ENCODE measurements at regions not wholly inside any gene's neighbourhood (a gene's known extent, or its start where the extent isn't known, plus 50 kb on each side); places are given as distances from the start of the nearest gene placed in this dataset.

DNA sequence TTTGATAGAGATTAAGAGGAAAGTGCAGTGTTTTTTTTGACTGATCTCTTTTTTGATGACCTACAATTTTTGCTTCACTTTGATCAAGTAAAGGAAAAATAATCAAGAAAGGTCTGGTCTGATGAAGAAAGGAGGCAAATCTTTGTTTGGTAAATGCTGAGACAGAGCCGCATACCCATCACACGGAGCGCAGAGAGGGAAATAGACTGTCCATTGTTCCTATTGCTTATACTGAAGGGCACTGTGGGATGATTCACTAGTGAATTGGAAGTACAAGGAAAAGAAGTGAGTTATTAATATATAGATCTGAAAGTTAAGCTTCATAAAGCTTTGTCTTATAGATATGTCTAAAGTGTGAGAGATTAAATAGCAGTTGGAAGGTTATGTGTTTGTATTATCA is 455.1 kb downstream of the PLCL1 start:
- intact Hi-C loops (cut with DNase I) = no loop called here
- Histone ChIP-seq H3K27me3 (no peaks in the 10 kb centered on the region), H3K4me1 (no peaks in the 10 kb centered on the region), H3K36me3 (no peaks in the 10 kb centered on the region), H3K4me3 (no peak overlapping the region), H3K9me3 (no peaks in the 10 kb centered on the region), H3K27ac (no peak overlapping the region)
- no peak for ATAC-seq
- TF ChIP-seq, protein P1, sequence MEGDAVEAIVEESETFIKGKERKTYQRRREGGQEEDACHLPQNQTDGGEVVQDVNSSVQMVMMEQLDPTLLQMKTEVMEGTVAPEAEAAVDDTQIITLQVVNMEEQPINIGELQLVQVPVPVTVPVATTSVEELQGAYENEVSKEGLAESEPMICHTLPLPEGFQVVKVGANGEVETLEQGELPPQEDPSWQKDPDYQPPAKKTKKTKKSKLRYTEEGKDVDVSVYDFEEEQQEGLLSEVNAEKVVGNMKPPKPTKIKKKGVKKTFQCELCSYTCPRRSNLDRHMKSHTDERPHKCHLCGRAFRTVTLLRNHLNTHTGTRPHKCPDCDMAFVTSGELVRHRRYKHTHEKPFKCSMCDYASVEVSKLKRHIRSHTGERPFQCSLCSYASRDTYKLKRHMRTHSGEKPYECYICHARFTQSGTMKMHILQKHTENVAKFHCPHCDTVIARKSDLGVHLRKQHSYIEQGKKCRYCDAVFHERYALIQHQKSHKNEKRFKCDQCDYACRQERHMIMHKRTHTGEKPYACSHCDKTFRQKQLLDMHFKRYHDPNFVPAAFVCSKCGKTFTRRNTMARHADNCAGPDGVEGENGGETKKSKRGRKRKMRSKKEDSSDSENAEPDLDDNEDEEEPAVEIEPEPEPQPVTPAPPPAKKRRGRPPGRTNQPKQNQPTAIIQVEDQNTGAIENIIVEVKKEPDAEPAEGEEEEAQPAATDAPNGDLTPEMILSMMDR (IDR thresholded peaks at IDR 0.05) = no peak
- DNase-seq = no peak

DNA sequence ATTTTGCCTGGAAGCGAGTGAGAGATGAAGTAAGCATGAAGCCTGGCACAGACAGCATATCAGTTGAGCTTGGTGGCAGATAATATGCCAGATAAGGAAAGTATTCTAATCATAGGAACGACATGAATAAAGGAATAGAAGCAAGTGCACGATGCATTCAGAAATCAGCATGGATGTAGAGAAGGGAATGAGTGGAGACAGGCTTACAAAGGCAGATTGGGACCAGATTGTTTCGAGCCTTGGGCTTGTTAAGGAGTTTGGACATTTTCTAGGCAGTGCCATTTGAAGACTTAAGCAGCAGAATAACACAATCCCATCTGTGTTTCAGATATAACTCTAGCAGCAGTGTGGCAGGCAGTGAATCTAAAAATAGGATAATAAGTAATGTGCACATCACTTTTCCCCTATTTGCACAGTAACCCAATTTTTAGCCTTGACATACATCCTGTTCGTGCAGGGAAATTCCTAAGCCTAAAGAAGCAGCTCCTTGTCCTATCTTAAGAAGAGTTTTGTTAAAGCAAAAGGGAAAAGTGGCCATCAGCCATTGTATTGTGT is 450.2 kb downstream of the PLCL1 start:
- TF ChIP-seq, protein P1 (IDR thresholded peaks at IDR 0.05) = no peak
- Histone ChIP-seq H3K36me3 (no peaks in the 10 kb centered on the region), H3K4me3 (no peak overlapping the region), H3K4me1 (no peaks in the 10 kb centered on the region), H3K27me3 (no peaks in the 10 kb centered on the region), H3K27ac (no peak overlapping the region), H3K9me3 (no peaks in the 10 kb centered on the region)
- ATAC-seq (no peak), DNase-seq (no peak)
- intact Hi-C loops (cut with DNase I) = no loop called here

DNA sequence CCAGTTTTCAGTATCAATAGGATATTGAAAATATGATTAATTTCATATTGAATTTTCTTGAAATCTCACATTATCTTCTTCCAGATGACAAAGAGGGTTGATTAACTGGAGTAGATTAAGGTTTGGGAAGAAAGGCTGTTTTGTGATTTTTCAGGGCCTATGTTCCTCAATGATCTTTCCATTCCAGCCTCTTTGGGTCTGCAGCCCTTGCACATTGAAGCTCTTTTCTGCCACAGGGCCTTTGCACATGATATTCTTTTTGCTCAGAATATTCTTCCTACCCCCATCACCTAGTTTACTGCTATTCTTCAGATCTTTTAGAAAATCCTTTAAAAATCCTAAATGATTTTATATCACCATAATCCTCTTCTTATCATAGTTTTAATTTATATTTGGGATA is 449.6 kb downstream of the PLCL1 start:
- ATAC-seq = no peak
- intact Hi-C loops (cut with DNase I) = no loop called here

GRCh38 chr2:198252472-198252871 is 448.1 kb downstream of the PLCL1 start:
- H3K4me3 ChIP-seq = no peak overlapping the region
- no peaks in the 10 kb centered on the region for H3K36me3 ChIP-seq
- no peak overlapping the region for H3K27ac ChIP-seq
- H3K9me3 ChIP-seq = no peaks in the 10 kb centered on the region
- DNase-seq (no peak), ATAC-seq (no peak)
- no peaks in the 10 kb centered on the region for H3K4me1 ChIP-seq
- intact Hi-C loops (cut with DNase I) = no loop called here
- no peaks in the 10 kb centered on the region for H3K27me3 ChIP-seq
- TF ChIP-seq, protein P1 (IDR thresholded peaks at IDR 0.05) = no peak

More for the DNA sequence above, 449.6 kb downstream of the PLCL1 start:
- Histone ChIP-seq H3K9me3 (no peaks in the 10 kb centered on the region), H3K27ac (no peak overlapping the region), H3K27me3 (no peaks in the 10 kb centered on the region), H3K4me3 (no peak overlapping the region), H3K36me3 (no peaks in the 10 kb centered on the region), H3K4me1 (no peaks in the 10 kb centered on the region)
- TF ChIP-seq, protein P1 (IDR thresholded peaks at IDR 0.05) = no peak
- no peak for DNase-seq

DNA sequence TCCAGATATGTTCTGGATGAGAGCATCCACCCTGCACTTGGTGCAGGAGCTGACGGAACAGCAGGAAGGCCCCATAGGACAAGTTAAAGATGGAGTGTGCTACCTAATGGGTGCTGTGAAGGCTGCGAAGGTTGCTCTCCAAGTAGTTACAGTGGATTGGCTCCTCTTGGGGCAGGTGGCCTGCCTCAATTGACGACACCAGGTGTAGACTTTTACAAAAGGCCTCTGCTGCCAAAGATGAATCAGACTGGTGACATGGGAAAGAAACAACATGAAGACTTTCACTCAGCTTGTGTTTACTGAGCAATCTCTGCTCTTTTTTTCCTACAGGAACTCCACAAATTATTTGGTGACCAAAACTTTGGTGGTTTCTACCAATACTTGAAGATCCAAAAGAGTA is 437.7 kb downstream of the PLCL1 start:
- intact Hi-C loops (cut with DNase I) = no loop called here
- Histone ChIP-seq H3K9me3 (no peaks in the 10 kb centered on the region), H3K27me3 (no peaks in the 10 kb centered on the region), H3K4me3 (no peak overlapping the region), H3K27ac (no peak overlapping the region), H3K4me1 (no peaks in the 10 kb centered on the region), H3K36me3 (no peaks in the 10 kb centered on the region)
- ATAC-seq (no peak), DNase-seq (no peak)
- TF ChIP-seq, protein P1 (IDR thresholded peaks at IDR 0.05) = no peak

- ATAC-seq = no peak
- TF ChIP-seq, protein P1 (IDR thresholded peaks at IDR 0.05) = no peak
- intact Hi-C loops (cut with DNase I) = no loop called here
Observed at GRCh38 chr2:198238429-198238828, 434.0 kb downstream of the PLCL1 start.

More at GRCh38 chr2:198238429-198238828, 434.0 kb downstream of the PLCL1 start:
- no peaks in the 10 kb centered on the region for H3K36me3 ChIP-seq
- H3K27me3 ChIP-seq = no peaks in the 10 kb centered on the region
- no peak overlapping the region for H3K27ac ChIP-seq
- no peaks in the 10 kb centered on the region for H3K4me1 ChIP-seq
- H3K4me3 ChIP-seq = no peak overlapping the region
- no peaks in the 10 kb centered on the region for H3K9me3 ChIP-seq
- no peak for DNase-seq
